Sigmoid colon (tissue), 6 donors: ENCODE measurements at regions not wholly inside any gene's neighbourhood (a gene's known extent, or its start where the extent isn't known, plus 50 kb on each side); places are given as distances from the start of the nearest gene placed in this dataset.

Experiments
- DNase-seq: peaks from one replicate; pipeline ENCODE4 v3.0.0-alpha.2; 2019
- H3K27ac ChIP-seq, 4 donors: fragments of 200-600 bp; sonication (generic); one replicate each; pipeline ENCODE4 v1.5.1; 2016 to 2019; ENCODE audit warnings: mild to moderate bottlenecking in 1 of 4
- H3K27me3 ChIP-seq, 3 donors: fragments of 200-600 bp; sonication (generic); one replicate each; pipeline ENCODE4 v1.5.1; 2019; ENCODE audit warnings: mild to moderate bottlenecking in 1 of 3
- H3K36me3 ChIP-seq, 4 donors: fragments of 200-600 bp; sonication (generic); one replicate each; pipeline ENCODE4 v1.5.1; 2016 to 2019
- H3K4me1 ChIP-seq, 4 donors: fragments of 200-600 bp; sonication (generic); one replicate each; pipeline ENCODE4 v1.5.1; 2017 to 2019
- H3K4me3 ChIP-seq, 4 donors: fragments of 200-600 bp; sonication (generic); one replicate each; pipeline ENCODE4 v1.5.1; 2017 to 2019; ENCODE audit warnings: mild to moderate bottlenecking in 2 of 4, moderate library complexity in 1 of 4
- H3K9me3 ChIP-seq, 4 donors: fragments of 200-600 bp in 3 of 4; sonication (generic) in 3 of 4; one replicate each; pipeline versions ENCODE4 v1.5.1 to v1.6.1; 2013 to 2019
- CTCF ChIP-seq, 4 experiments: fragments of 450-650 bp in 3 of 4; fragments of 200-600 bp in 1 of 4; IDR thresholded peaks; one replicate each; pipeline ENCODE4 v1.5.1; 2016 to 2019; ENCODE audit warnings: antibody characterized with exemption in 4 of 4, mild to moderate bottlenecking in 3 of 4, moderate library complexity in 2 of 4
- EP300 ChIP-seq, 4 donors: sonication (generic); formaldehyde crosslinking; IDR thresholded peaks; one replicate each; pipeline ENCODE4 v1.6.1; 2017; ENCODE audit warnings: antibody characterized with exemption in 4 of 4
- POLR2A ChIP-seq, 2 donors: fragments of 450-650 bp; IDR thresholded peaks; one replicate each; pipeline ENCODE4 v1.6.1; 2016; ENCODE audit warnings: antibody characterized with exemption in 2 of 2, mild to moderate bottlenecking in 2 of 2, moderate library complexity in 2 of 2
- POLR2AphosphoS5 ChIP-seq, 4 donors: sonication (generic); formaldehyde crosslinking; IDR thresholded peaks; one replicate each; pipeline ENCODE4 v1.6.1; 2017; ENCODE audit warnings: antibody characterized with exemption in 4 of 4
- WGBS, 2 donors: extraction: QIAGEN DNeasy Blood & Tissue Kit; methylation state at CpG; one replicate each; pipeline ENCODE4 v1.1.7; 2013; 5-methylcytosine and 5-hydroxymethylcytosine counted together
- intact Hi-C: fragments of 100-400 bp; cut with DNase I; formaldehyde crosslinking; loops from one replicate; pipeline ENCODE4 v1.15.1; 2023
- donor health status: healthy with polysubstance abuse.
- donor health status: healthy.

- Histone ChIP-seq H3K36me3 (no peaks in the 10 kb centered on the region), H3K4me3 (no peak overlapping the region), H3K9me3 (no peaks in the 10 kb centered on the region), H3K27ac (peak overlapping the region in 1 of 4 donors; percentile 19), H3K27me3 (no peaks in the 10 kb centered on the region), H3K4me1 (peaks cover 0 to 6% (median 0%) of the 10 kb centered on the region in 4 donors)
- intact Hi-C loops, result no loop called here
- WGBS, 2 donors, result 47 to 72% methylated on average over 8 of the region's 8 CpGs
- TF ChIP-seq EP300 (IDR thresholded peaks at IDR 0.05) (no peak), POLR2AphosphoS5 (IDR thresholded peaks at IDR 0.05) (no peak), POLR2A (IDR thresholded peaks at IDR 0.05) (no peak), CTCF (IDR thresholded peaks at IDR 0.05) (no peak)
- no peak for DNase-seq
Observed at GRCh38 chr5:82748688-82749460, 328.3 kb downstream of the TMEM167A start.

GRCh38 chr5:82747986-82748385 lies 329.2 kb downstream of the TMEM167A start:
- 93 to 95% methylated on average over 2 of the region's 2 CpGs for WGBS, 2 donors
- TF ChIP-seq EP300 (IDR thresholded peaks at IDR 0.05), result no peak
- no peak for TF ChIP-seq POLR2AphosphoS5 (IDR thresholded peaks at IDR 0.05)
- no peak for TF ChIP-seq CTCF (IDR thresholded peaks at IDR 0.05)

GRCh38 chr5:82745016-82745415 lies 332.2 kb downstream of the TMEM167A start:
- no peak for DNase-seq
- Histone ChIP-seq H3K9me3 (no peaks in the 10 kb centered on the region), H3K27ac (no peak overlapping the region), H3K4me3 (no peak overlapping the region), H3K36me3 (no peaks in the 10 kb centered on the region), H3K27me3 (no peaks in the 10 kb centered on the region), H3K4me1 (peaks cover 0 to 6% (median 0%) of the 10 kb centered on the region in 4 donors)
- 92 to 93% methylated on average over 2 of the region's 2 CpGs for WGBS, 2 donors
- TF ChIP-seq CTCF (IDR thresholded peaks at IDR 0.05) (no peak), POLR2A (IDR thresholded peaks at IDR 0.05) (no peak), POLR2AphosphoS5 (IDR thresholded peaks at IDR 0.05) (no peak), EP300 (IDR thresholded peaks at IDR 0.05) (no peak)
- intact Hi-C loops, result no loop called here

More at GRCh38 chr5:82747986-82748385, 329.2 kb downstream of the TMEM167A start:
- Histone ChIP-seq H3K27ac (no peak overlapping the region), H3K4me3 (no peak overlapping the region), H3K27me3 (no peaks in the 10 kb centered on the region), H3K36me3 (no peaks in the 10 kb centered on the region), H3K9me3 (no peaks in the 10 kb centered on the region), H3K4me1 (peaks cover 0 to 6% (median 0%) of the 10 kb centered on the region in 4 donors)
- intact Hi-C loops, result no loop called here
- no peak for DNase-seq

GRCh38 chr5:82738681-82739269 lies 338.4 kb downstream of the TMEM167A start:
- no peaks in the 10 kb centered on the region for H3K4me1 ChIP-seq
- 44 to 72% methylated on average over 6 of the region's 6 CpGs for WGBS, 2 donors
- intact Hi-C loops, result no loop called here
- H3K36me3 ChIP-seq, result no peaks in the 10 kb centered on the region
- TF ChIP-seq POLR2A (IDR thresholded peaks at IDR 0.05) (no peak), CTCF (IDR thresholded peaks at IDR 0.05) (no peak), EP300 (IDR thresholded peaks at IDR 0.05) (no peak), POLR2AphosphoS5 (IDR thresholded peaks at IDR 0.05) (no peak)
- no peaks in the 10 kb centered on the region for H3K27me3 ChIP-seq
- DNase-seq, result no peak
- H3K9me3 ChIP-seq, result no peaks in the 10 kb centered on the region
- H3K4me3 ChIP-seq, result no peak overlapping the region
- no peak overlapping the region for H3K27ac ChIP-seq
